ENCODE measurements at regions not wholly inside any gene's neighbourhood (a gene's known extent, or its start where the extent isn't known, plus 50 kb on each side); places are given as distances from the start of the nearest gene placed in this dataset.

DNA sequence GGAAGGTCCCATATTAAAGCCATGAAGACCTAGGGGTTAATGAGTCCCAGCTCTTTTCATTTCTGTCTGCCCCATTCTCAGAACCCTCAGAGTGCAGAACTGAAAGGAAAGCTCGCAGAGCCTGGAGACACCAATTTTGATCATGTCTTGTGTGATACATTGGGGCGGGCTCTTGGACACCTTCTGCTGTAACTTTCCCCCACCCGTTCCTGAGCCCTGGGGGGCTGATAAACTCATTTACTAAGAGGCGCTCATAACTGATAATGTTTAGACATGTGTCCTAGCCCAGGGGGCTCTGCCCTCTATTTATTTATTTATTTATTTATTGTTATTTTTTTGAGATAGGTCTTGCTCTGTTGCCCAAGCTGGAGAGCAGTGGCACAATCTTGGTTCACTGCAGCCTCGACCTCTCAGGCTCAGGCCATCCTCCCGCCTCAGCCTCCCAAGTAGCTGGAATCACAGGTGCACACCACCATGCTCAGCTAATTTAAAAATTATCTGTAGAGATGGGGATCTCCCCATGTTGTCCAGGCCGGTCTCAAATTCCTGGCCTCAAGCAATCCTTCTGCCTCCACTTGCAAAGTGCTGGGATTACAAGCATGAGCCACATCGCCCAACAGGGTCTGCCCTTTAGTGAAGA lies 72.4 kb upstream of the HAAO start:
- no peak for DNase-seq

- no peak for DNase-seq
Measured at GRCh38 chr2:42864222-42864621, 71.8 kb upstream of the HAAO start.

- DNase-seq = no peak
Measured at GRCh38 chr2:42863751-42864150, 71.4 kb upstream of the HAAO start.

GRCh38 chr2:42863320-42863719 lies 70.9 kb upstream of the HAAO start:
- no peak for DNase-seq

GRCh38 chr2:42862669-42863185 lies 70.3 kb upstream of the HAAO start:
- no peak for DNase-seq

- DNase-seq = no peak
Measured at GRCh38 chr2:42861321-42861720, 68.9 kb upstream of the HAAO start.

- DNase-seq = no peak
Measured at GRCh38 chr2:42860319-42861094, 68.1 kb upstream of the HAAO start.

- no peak for DNase-seq
Measured at GRCh38 chr2:42859791-42860190, 67.4 kb upstream of the HAAO start.

GRCh38 chr2:42859006-42859552 lies 66.7 kb upstream of the HAAO start:
- DNase-seq = peak; percentile 83 to 84

DNA sequence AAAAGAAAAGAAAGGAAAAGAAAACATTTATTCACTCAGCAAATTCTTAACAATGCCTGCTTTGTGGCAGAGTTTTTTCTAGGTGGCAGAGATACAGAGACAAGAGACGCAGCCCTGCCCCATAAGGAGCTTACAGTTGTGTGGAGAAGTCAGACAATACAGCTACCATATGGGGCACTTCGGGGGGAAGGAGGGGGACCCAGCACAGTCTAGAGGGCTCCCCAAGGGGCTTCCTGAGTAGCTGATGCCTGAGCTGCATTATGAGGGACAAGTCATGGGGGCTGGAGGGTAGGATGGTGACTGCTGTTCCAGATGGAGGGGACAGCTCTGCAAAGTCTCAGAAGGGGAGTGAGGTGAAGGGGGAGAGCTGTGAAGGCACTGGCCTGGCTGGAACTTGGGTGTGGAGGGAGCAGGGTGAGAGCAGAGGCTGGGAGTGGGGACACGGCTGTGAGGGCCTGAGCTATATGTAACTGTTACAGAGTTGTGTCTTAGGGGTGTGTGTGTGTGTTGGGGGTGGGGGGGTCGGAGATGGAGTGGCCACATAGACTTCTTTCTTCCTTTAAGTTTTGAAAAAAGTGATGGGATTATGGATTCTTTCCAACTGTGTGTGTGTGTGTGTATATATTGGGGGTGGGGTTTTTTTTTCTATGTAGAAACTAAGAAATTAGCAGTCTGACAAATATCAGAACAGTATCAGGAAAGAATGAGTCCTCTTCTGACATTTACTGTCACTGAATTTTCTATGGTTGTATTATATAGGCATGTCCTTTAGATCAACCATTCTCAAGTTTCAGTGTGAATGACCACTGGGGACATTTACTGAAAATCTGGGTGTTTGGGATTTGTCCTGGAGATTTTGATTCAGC lies 66.0 kb upstream of the HAAO start:
- no peak for DNase-seq

GRCh38 chr2:42856891-42857632 lies 64.7 kb upstream of the HAAO start:
- no peak for DNase-seq

- DNase-seq = no peak
Measured at GRCh38 chr2:42856106-42856860, 63.9 kb upstream of the HAAO start.

- DNase-seq = no peak
Measured at GRCh38 chr2:42855221-42855970, 63.0 kb upstream of the HAAO start.

DNA sequence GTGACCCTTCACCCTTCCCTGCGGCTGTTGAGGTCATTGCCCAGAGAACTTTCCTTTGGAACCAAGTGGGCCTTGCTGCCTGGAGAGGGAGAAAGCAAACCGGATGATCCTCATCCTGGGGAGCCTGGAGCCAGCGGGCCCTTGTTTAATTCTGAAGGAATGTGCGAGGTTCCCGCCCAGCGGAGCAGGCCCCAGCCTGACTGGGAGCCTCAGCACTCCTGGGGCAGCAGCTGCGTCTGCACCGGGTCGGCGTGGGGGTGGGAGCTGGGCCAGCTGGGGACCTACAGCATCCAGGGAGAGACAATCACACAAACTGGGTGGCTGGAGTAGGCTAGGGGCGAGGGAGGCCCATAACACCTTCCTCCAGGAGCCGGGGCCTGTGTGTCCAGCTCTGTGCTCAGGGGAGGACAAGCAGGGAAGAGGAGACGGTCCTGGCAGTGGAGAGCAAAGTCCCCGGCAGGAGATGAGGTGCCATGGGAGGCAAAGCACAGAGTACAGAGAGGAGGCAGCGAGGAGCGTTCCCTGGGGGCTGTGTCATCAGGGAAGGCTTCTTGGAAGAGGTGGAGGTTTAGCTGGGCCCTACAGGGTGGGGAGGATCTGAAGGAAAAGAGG lies 61.9 kb upstream of the HAAO start:
- DNase-seq = no peak

DNA sequence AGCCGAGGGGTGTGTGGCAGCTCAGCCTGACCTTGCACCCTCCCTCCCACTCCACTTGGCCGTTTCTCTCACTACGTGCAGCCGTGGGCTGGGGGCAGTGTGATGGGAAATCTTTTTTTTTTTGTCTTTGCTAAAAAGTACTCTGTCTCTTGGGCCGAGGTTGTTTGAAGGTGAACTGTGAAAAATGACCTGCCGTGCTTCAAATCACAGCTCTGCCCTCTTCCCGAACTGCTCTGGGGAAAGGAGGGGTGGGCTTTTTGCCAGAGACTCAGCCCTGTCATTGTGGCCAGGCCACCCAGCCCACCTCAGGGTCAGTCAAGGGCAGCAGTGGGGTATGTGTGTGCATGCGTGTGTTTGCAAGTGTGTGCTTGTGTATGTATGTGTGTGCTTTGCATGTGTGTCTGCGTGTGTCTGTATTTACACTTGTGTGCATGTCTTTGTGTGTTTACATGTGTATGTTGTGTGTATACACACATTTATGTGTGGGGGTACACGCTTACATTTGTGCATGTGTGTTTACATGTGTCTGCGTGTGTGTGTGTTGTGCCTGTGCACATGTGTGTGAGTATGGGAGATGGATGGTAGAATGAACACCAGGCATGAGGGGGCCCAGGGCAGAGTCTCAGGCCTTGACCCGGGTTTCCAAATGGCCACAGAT lies 61.3 kb upstream of the HAAO start:
- no peak for DNase-seq

DNA sequence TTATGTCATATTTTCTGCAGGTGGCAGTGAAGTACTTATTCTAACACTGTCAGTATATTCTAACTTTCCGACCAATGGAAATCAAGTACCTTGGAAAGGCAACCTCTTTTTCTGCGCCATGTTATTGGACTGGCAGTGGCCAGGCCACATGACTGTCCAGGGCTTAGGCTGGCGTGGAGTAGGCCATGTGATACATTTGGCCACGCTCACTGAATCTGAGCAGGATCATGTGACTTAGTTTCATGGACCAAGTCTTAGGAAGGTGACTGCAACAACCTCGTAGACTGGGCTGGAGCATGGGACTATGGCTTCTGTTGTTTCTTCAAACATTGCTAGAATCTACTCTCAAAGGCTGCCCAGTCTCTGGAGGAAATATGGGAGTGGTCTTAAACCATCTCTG lies 60.4 kb upstream of the HAAO start:
- DNase-seq = no peak

DNA sequence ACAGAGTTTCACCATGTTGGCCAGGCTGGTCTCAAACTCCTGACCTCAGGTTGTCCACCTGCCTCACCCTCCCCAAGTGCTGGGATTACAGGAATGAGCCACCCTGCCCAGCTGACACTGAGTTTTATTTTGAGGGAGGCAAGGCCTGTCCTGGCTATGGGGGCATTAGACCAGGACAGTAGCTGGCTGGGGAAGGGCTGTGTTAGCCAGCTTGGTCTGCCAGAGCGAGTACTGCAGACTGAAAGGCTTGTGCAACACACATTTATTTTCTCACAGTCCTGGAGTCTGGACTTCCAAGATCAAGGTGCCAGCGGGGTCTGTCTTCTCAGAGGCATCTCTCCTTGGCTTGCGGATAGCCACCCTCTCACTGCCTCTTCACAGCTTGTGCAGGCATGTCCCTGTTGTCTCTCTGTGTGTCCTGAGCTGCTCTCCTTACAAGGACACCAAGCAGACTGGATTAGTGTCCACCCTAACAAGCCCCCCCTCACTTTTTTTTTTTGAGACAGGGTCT lies 59.4 kb upstream of the HAAO start:
- DNase-seq = no peak

- no peak for DNase-seq
Measured at GRCh38 chr2:42851186-42851585, 58.8 kb upstream of the HAAO start.

DNA sequence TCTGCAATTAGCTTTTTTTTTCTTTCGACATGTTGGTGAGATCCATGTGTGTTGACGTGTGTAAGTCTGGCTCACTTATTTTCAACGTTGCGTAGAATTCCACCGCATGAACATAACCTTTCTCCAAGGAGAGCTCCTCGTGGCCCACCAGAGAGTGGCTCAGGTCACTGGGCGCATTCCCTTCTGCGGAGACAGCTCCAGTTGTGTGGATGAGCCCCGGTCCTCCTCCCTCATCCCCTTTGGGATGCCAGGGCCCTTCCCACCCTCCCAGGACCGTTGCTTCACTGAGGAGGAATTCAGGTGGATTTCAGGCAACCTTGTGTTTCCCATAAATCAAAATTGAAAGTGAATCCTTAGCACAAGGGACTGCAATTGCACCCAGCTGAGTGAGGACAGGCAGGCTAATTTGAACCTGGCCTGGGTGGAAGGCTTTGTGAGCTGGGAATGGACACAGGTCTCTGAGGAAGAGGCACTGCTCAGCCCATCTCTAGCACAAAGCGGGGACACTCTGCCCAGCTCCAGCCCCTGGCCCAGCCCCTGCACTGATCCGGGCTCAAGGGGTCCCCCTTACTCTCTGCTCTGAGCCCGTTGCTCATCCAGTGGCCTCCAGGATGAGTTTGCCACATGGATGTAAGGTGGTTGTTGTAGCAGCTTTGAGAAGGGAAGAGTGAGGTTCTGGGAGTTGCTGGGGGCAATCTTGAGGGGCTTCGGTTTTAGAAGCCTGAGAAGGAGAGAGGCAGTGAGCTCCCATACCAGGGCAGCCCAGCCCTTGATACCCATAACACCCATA lies 57.8 kb upstream of the HAAO start:
- no peak for DNase-seq
